K562 (cell line): ENCODE measurements at regions not wholly inside any gene's neighbourhood (a gene's known extent, or its start where the extent isn't known, plus 50 kb on each side); places are given as distances from the start of the nearest gene placed in this dataset.

Experiments used
- BRF1 ChIP-seq: IDR thresholded peaks from 3 replicates; pipeline ENCODE4 v1.6.1; 2011; ENCODE audit warnings: borderline replicate concordance, mild to moderate bottlenecking; ENCODE audit not compliant: insufficient read length; ENCODE audit errors: extremely low read depth
- CTCF ChIP-seq, 3 experiments: IDR thresholded peaks in 2 of 3; conservative IDR thresholded peaks in 1 of 3; 2 replicates each; pipeline ENCODE4 v1.5.1; 2011 to 2012; ENCODE audit warnings: low read length in 3 of 3, mild to moderate bottlenecking in 3 of 3, control low read depth in 2 of 3, improper control_type of control experiment in 1 of 3, inconsistent platforms in 1 of 3, low read depth in 1 of 3, mixed read lengths in 1 of 3, moderate library complexity in 1 of 3; ENCODE audit not compliant: insufficient read depth in 2 of 3
- EZH2 ChIP-seq: IDR thresholded peaks from 2 replicates; pipeline ENCODE4 v1.6.1; 2012; ENCODE audit warnings: low read depth, mild to moderate bottlenecking, inconsistent platforms, low read length, borderline replicate concordance
- GATAD2A ChIP-seq: fragments of 450-650 bp; IDR thresholded peaks from 2 replicates; pipeline ENCODE4 v1.6.1; 2017
- MBD1 ChIP-seq: fragments of 250-450 bp; sonication (Bioruptor Pico); IDR thresholded peaks from 2 replicates; pipeline ENCODE4 v1.8.0; 2022; ENCODE audit warnings: inconsistent platforms
- MCM7 ChIP-seq, 2 experiments: fragments of 450-650 bp; IDR thresholded peaks; 2 replicates each; pipeline ENCODE4 v1.6.1; 2016 to 2018
- NR1H2 ChIP-seq: sonication (generic); formaldehyde crosslinking; IDR thresholded peaks from 2 replicates; pipeline ENCODE4 v1.4.0; 2020; ENCODE audit warnings: mild to moderate bottlenecking, missing genetic modification reagents
- PBX2 ChIP-seq, 2 experiments: IDR thresholded peaks in 1 of 2; conservative IDR thresholded peaks in 1 of 2; 2 replicates each; pipeline ENCODE4 v1.6.1; 2016; ENCODE audit warnings: low read depth in 2 of 2, mild to moderate bottlenecking in 1 of 2, missing compliant biosample characterization in 1 of 2, missing genetic modification characterization in 1 of 2, moderate library complexity in 1 of 2
- POLR2A ChIP-seq: fragments of 450-650 bp; conservative IDR thresholded peaks from 2 replicates; pipeline ENCODE4 v1.6.1; 2016
- POLR2AphosphoS2 ChIP-seq: IDR thresholded peaks from 2 replicates; pipeline ENCODE4 v1.6.1; 2012; ENCODE audit warnings: low read length, improper control_type of control experiment
- TAF1 ChIP-seq: IDR thresholded peaks from 2 replicates; pipeline ENCODE4 v1.6.1; 2011; ENCODE audit warnings: mild to moderate bottlenecking, low read length, moderate library complexity; ENCODE audit not compliant: insufficient read depth, control insufficient read depth, severe bottlenecking; ENCODE audit errors: extremely low read depth
- ZBTB33 ChIP-seq: sonication (generic); formaldehyde crosslinking; IDR thresholded peaks from 2 replicates; pipeline ENCODE4 v1.8.1; 2023; ENCODE audit warnings: mild to moderate bottlenecking, missing genetic modification reagents

GRCh38 chr16:87025676-87026075, 291.5 kb downstream of the C16orf95 start:
- TF ChIP-seq GATAD2A: no peak
- no peak for TF ChIP-seq CTCF (IDR thresholded peaks at IDR 0.05 in 2 of 3, conservative IDR thresholded peaks at IDR 0.05 in 1 of 3; ENCODE audit: insufficient read depth in 2 of 3, low read depth in 1 of 3, low read length in 3 of 3)
- TF ChIP-seq PBX2 (CRISPR knock-in tag; IDR thresholded peaks at IDR 0.05; ENCODE audit: low read depth): no peak
- TF ChIP-seq PBX2 (tag; conservative IDR thresholded peaks at IDR 0.05; ENCODE audit: low read depth): no peak
- no peak for TF ChIP-seq ZBTB33 (CRISPR knock-in tag)
- no peak for TF ChIP-seq BRF1
- no peak for TF ChIP-seq POLR2AphosphoS2
- TF ChIP-seq MCM7 (IDR thresholded peaks at IDR 0.05): no peak
- no peak for TF ChIP-seq POLR2A
- no peak for TF ChIP-seq TAF1
- no peak for TF ChIP-seq MBD1 (CRISPR knock-in tag)
- TF ChIP-seq EZH2: no peak
- TF ChIP-seq NR1H2 (CRISPR knock-in tag): no peak
